H1 (cell line): ENCODE measurements at regions not wholly inside any gene's neighbourhood (a gene's known extent, or its start where the extent isn't known, plus 50 kb on each side); places are given as distances from the start of the nearest gene placed in this dataset.

ENCODE experiments used
- CTCF ChIA-PET: fragments of 300-600 bp; sonication (Branson Sonifier 250); formaldehyde crosslinking; loops from one replicate; lab custom pipeline; 2021; ENCODE audit not compliant: partially characterized antibody; lab: Charles Lee
- POLR2A ChIA-PET: fragments of 300-600 bp; sonication (Branson Sonifier 250); formaldehyde crosslinking; loops from one replicate; lab custom pipeline; 2021; ENCODE audit warnings: inconsistent platforms; ENCODE audit not compliant: partially characterized antibody; lab: Charles Lee
- DNase-seq, 2 experiments: peaks; one replicate each; pipeline versions ENCODE4 v3.0.0 to v3.0.0-alpha.2; 2010 to 2022; ENCODE audit warnings: low spot score in 2 of 2, low read depth in 1 of 2, mixed read lengths in 1 of 2
- FAIRE-seq: peaks from 2 replicates; lab custom pipeline; 2011; peaks lifted over from hg19 to GRCh38; lab: Jason Lieb, UNC
- H2AFZ ChIP-seq: 2 replicates; pipeline ENCODE4 v1.8.1; 2012; ENCODE audit warnings: low read length, inconsistent platforms
- H2AK5ac ChIP-seq: 2 replicates; pipeline ENCODE4 v1.6.1; 2013; ENCODE audit warnings: low read depth, low read length
- H2BK120ac ChIP-seq: replicated peaks from 2 replicates; pipeline ENCODE3; 2013; ENCODE audit warnings: low read depth, low read length, inconsistent platforms
- H2BK12ac ChIP-seq: 2 replicates; pipeline ENCODE4 v1.6.1; 2013; ENCODE audit warnings: low read depth, low read length
- H2BK15ac ChIP-seq: 2 replicates; pipeline ENCODE4 v1.6.1; 2013; ENCODE audit warnings: low read length
- H2BK20ac ChIP-seq: 2 replicates; pipeline ENCODE4 v1.6.1; 2013; ENCODE audit warnings: low read length
- H2BK5ac ChIP-seq: 2 replicates; pipeline ENCODE4 v1.6.1; 2013; ENCODE audit warnings: low read depth, low read length
- H3K14ac ChIP-seq: 2 replicates; pipeline ENCODE4 v1.6.1; 2013; ENCODE audit warnings: inconsistent platforms; ENCODE audit not compliant: insufficient read length
- H3K18ac ChIP-seq: 2 replicates; pipeline ENCODE4 v1.6.1; 2013; ENCODE audit warnings: low read length; ENCODE audit errors: extremely low read depth
- H3K23ac ChIP-seq: 2 replicates; pipeline ENCODE4 v1.6.1; 2013; ENCODE audit warnings: inconsistent platforms; ENCODE audit not compliant: insufficient read length
- H3K23me2 ChIP-seq: 2 replicates; pipeline ENCODE4 v1.6.1; 2013; ENCODE audit warnings: low read depth, low read length
- H3K27ac ChIP-seq: 2 replicates; pipeline ENCODE4 v1.6.1; 2011; ENCODE audit warnings: low read depth, low read length, inconsistent platforms
- H3K27me3 ChIP-seq, 4 experiments: replicated peaks in 1 of 4; 1 replicate in 1 of 4; 2 replicates in 3 of 4; pipeline versions ENCODE4 v1.6.1 to v1.8.1; 2011 to 2013; ENCODE audit warnings: low read length in 3 of 4, mild to moderate bottlenecking in 3 of 4, inconsistent platforms in 2 of 4, mixed read lengths in 2 of 4, moderate library complexity in 1 of 4; ENCODE audit not compliant: control insufficient read depth in 3 of 4, insufficient read depth in 3 of 4; ENCODE audit errors: extremely low read depth in 1 of 4
- H3K36me3 ChIP-seq, 4 experiments: 2 replicates each; pipeline versions ENCODE4 v1.6.1 to v1.8.1; 2011 to 2013; ENCODE audit warnings: mild to moderate bottlenecking in 4 of 4, low read length in 3 of 4, moderate library complexity in 2 of 4, control low read depth in 1 of 4, inconsistent platforms in 1 of 4; ENCODE audit not compliant: insufficient read depth in 4 of 4, control insufficient read depth in 2 of 4
- H3K4ac ChIP-seq: replicated peaks from 2 replicates; pipeline ENCODE3; 2013; ENCODE audit warnings: low read length, low read depth, mixed read lengths, inconsistent platforms; ENCODE audit not compliant: insufficient read length
- H3K4me1 ChIP-seq, 4 experiments: replicated peaks in 1 of 4; 1 replicate in 1 of 4; 2 replicates in 3 of 4; pipeline versions ENCODE4 v1.6.1 to v1.8.1; 2011 to 2013; ENCODE audit warnings: low read length in 3 of 4, inconsistent platforms in 2 of 4, mixed read lengths in 1 of 4; ENCODE audit not compliant: insufficient read depth in 4 of 4, control insufficient read depth in 3 of 4
- H3K4me2 ChIP-seq, 2 experiments: 2 replicates each; pipeline versions ENCODE4 v1.6.1 to v1.8.1; 2011 to 2013; ENCODE audit warnings: low read depth in 2 of 2, low read length in 2 of 2, control low read depth in 1 of 2, inconsistent platforms in 1 of 2, mild to moderate bottlenecking in 1 of 2; ENCODE audit not compliant: insufficient read depth in 1 of 2
- H3K4me3 ChIP-seq, 4 experiments: fragments of 200-600, 300-600 bp in 1 of 4; sonication (generic), shearing (Covaris generic), sonication (Bioruptor Twin) in 1 of 4; 2 replicates each; pipeline versions ENCODE4 v1.5.1 to v1.8.1; 2011 to 2016; ENCODE audit warnings: low read length in 4 of 4, low read depth in 3 of 4, control low read depth in 2 of 4, inconsistent platforms in 2 of 4, mild to moderate bottlenecking in 2 of 4, mixed read lengths in 1 of 4, moderate library complexity in 1 of 4; ENCODE audit not compliant: insufficient read depth in 2 of 4; ENCODE audit errors: extremely low read depth in 1 of 4
- H3K56ac ChIP-seq: replicated peaks from 2 replicates; pipeline ENCODE3; 2013; ENCODE audit warnings: low read depth, mild to moderate bottlenecking, mixed read lengths, low read length, inconsistent platforms; ENCODE audit not compliant: insufficient read length
- H3K79me1 ChIP-seq: 2 replicates; pipeline ENCODE4 v1.6.1; 2013; ENCODE audit warnings: low read depth, low read length, control low read depth
- H3K79me2 ChIP-seq, 2 experiments: 2 replicates each; pipeline versions ENCODE4 v1.6.1 to v1.8.1; 2012 to 2013; ENCODE audit warnings: low read length in 2 of 2, mild to moderate bottlenecking in 2 of 2, inconsistent platforms in 1 of 2; ENCODE audit not compliant: insufficient read depth in 2 of 2, control insufficient read depth in 1 of 2
- H3K9ac ChIP-seq, 4 experiments: replicated peaks in 1 of 4; 1 replicate in 1 of 4; 2 replicates in 3 of 4; pipeline versions ENCODE4 v1.6.1 to v1.8.1; 2011 to 2013; ENCODE audit warnings: low read depth in 3 of 4, low read length in 3 of 4, control low read depth in 2 of 4, mild to moderate bottlenecking in 2 of 4, moderate library complexity in 2 of 4, inconsistent platforms in 1 of 4; ENCODE audit errors: extremely low read depth in 1 of 4
- H3K9me3 ChIP-seq, 2 experiments: 2 replicates each; pipeline versions ENCODE4 v1.6.1 to v1.8.1; 2012 to 2013; ENCODE audit warnings: mild to moderate bottlenecking in 2 of 2, moderate library complexity in 2 of 2, control low read depth in 1 of 2, inconsistent platforms in 1 of 2, low read depth in 1 of 2, low read length in 1 of 2, mixed read lengths in 1 of 2; ENCODE audit not compliant: insufficient read depth in 2 of 2
- H4K20me1 ChIP-seq, 2 experiments: replicated peaks in 1 of 2; 2 replicates each; pipeline versions ENCODE3 to v1.8.1; 2011 to 2013; ENCODE audit warnings: inconsistent platforms in 2 of 2, low read length in 2 of 2, mild to moderate bottlenecking in 1 of 2; ENCODE audit not compliant: insufficient read depth in 2 of 2, control insufficient read depth in 1 of 2
- H4K5ac ChIP-seq: 2 replicates; pipeline ENCODE4 v1.6.1; 2013; ENCODE audit warnings: low read length, low read depth, mixed read lengths, inconsistent platforms; ENCODE audit not compliant: insufficient read length
- H4K8ac ChIP-seq: 2 replicates; pipeline ENCODE4 v1.8.0; 2013; ENCODE audit warnings: mild to moderate bottlenecking, moderate library complexity, low read length, inconsistent platforms; ENCODE audit not compliant: insufficient read depth; ENCODE audit errors: extremely low read depth
- H4K91ac ChIP-seq: replicated peaks from 2 replicates; pipeline ENCODE3; 2013; ENCODE audit warnings: low read length, mixed read lengths, inconsistent platforms; ENCODE audit not compliant: insufficient read length
- HDAC6 ChIP-seq: IDR thresholded peaks from one replicate; pipeline ENCODE4 v1.7.1; 2012; ENCODE audit warnings: low read depth, mild to moderate bottlenecking, inconsistent platforms, low read length, moderate library complexity
- SP4 ChIP-seq: IDR thresholded peaks from 2 replicates; pipeline ENCODE4 v1.6.1; 2012; ENCODE audit warnings: low read length, inconsistent platforms
- TAF1 ChIP-seq: IDR thresholded peaks from 2 replicates; pipeline ENCODE4 v1.6.1; 2011; ENCODE audit warnings: mild to moderate bottlenecking, low read depth, low read length
- USF2 ChIP-seq: IDR thresholded peaks from 2 replicates; pipeline ENCODE4 v1.6.1; 2011; ENCODE audit warnings: low read length, improper control_type of control experiment
- WGBS, 2 experiments: shearing (Covaris generic) in 1 of 2; methylation state at CpG; one replicate each; pipeline versions ENCODE4 v1.1.6 to v1.1.7; 2013 to 2015; ENCODE audit warnings: low lambda C conversion rate in 2 of 2, mixed read lengths in 2 of 2, inconsistent platforms in 1 of 2, low coverage in 1 of 2, missing lambda C conversion rate in 1 of 2; ENCODE audit not compliant: insufficient replicate concordance in 2 of 2, insufficient coverage in 1 of 2, insufficient read length in 1 of 2; ENCODE audit errors: extremely low coverage in 1 of 2, missing lambda C conversion rate in 1 of 2; 5-methylcytosine and 5-hydroxymethylcytosine counted together

GRCh38 chr22:49354516-49355210 lies 473.0 kb downstream of the BRD1 start:
- Histone ChIP-seq H3K27me3 (no peaks in the 10 kb centered on the region), H3K79me1 (no peaks in the 10 kb centered on the region), H2BK5ac (no peak overlapping the region), H4K20me1 (no peaks in the 10 kb centered on the region), H3K27ac (no peak overlapping the region), H2BK12ac (no peak overlapping the region; the same call in 1 of the 2 replicates), H3K56ac (no peak overlapping the region), H2AK5ac (no peak overlapping the region), H2BK15ac (no peak overlapping the region), H3K14ac (no peak overlapping the region), H3K9ac (no peak overlapping the region), H4K5ac (no peak overlapping the region), H2AFZ (no peak overlapping the region), H3K18ac (no peak overlapping the region), H3K9me3 (no peaks in the 10 kb centered on the region), H4K91ac (no peak overlapping the region), H3K4me1 (no peaks in the 10 kb centered on the region; a peak in 1 of 7 replicates), H3K23me2 (no peaks in the 10 kb centered on the region), H4K8ac (no peak overlapping the region), H3K79me2 (no peaks in the 10 kb centered on the region), H3K36me3 (no peaks in the 10 kb centered on the region), H3K4ac (no peak overlapping the region), H3K23ac (no peak overlapping the region), H2BK20ac (no peak overlapping the region), H3K4me3 (no peak overlapping the region), H2BK120ac (no peak overlapping the region), H3K4me2 (no peak overlapping the region)
- FAIRE-seq (no peak), DNase-seq (peak in 1 of 2 experiments; percentile 38)
- no peak for TF ChIP-seq USF2
- no peak for TF ChIP-seq TAF1
- TF ChIP-seq HDAC6, result no peak
- TF ChIP-seq SP4, result no peak
- 92% methylated on average over 14 of the region's 14 CpGs; no CpG with 5 or more reads in 1 of the 2 experiments for WGBS, 2 experiments
- ChIA-PET CTCF (no interaction called here), POLR2A (no interaction called here)
